ENCODE measurements at regions not wholly inside any gene's neighbourhood (a gene's known extent, or its start where the extent isn't known, plus 50 kb on each side); places are given as distances from the start of the nearest gene placed in this dataset.

DNA sequence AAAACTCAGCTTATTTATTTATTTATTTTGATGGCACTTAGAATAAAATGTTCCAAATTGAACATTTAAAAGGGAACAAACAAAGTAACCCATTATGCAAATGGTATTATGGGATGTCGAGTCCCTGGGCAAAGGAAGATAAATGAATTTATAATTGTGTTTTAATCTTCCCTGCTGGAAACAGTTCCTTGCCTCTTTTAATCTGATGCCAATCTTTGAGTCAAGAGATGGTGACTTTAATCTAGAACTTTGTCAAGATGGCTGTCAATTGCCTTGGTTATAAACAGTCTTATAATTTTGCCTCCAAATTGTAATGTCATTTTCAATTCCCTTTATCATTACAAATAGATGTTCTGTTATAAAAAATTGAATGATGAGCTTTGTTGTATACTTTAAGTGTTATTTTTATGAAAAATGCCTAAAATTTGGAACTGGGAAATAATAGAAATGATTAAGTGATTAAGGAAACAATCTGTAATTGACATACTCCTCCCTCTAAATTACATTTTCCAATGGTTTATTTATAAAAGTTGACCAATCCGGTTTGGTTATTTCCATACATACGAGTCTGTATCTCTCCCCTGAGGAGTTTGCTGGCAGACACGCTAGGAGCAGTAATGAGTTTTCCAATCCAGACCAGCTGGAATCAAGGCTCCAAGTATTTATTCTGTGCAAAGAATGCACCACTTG is 134.9 kb upstream of the FRMD6 start (continued):
- TF ChIP-seq, protein P1, sequence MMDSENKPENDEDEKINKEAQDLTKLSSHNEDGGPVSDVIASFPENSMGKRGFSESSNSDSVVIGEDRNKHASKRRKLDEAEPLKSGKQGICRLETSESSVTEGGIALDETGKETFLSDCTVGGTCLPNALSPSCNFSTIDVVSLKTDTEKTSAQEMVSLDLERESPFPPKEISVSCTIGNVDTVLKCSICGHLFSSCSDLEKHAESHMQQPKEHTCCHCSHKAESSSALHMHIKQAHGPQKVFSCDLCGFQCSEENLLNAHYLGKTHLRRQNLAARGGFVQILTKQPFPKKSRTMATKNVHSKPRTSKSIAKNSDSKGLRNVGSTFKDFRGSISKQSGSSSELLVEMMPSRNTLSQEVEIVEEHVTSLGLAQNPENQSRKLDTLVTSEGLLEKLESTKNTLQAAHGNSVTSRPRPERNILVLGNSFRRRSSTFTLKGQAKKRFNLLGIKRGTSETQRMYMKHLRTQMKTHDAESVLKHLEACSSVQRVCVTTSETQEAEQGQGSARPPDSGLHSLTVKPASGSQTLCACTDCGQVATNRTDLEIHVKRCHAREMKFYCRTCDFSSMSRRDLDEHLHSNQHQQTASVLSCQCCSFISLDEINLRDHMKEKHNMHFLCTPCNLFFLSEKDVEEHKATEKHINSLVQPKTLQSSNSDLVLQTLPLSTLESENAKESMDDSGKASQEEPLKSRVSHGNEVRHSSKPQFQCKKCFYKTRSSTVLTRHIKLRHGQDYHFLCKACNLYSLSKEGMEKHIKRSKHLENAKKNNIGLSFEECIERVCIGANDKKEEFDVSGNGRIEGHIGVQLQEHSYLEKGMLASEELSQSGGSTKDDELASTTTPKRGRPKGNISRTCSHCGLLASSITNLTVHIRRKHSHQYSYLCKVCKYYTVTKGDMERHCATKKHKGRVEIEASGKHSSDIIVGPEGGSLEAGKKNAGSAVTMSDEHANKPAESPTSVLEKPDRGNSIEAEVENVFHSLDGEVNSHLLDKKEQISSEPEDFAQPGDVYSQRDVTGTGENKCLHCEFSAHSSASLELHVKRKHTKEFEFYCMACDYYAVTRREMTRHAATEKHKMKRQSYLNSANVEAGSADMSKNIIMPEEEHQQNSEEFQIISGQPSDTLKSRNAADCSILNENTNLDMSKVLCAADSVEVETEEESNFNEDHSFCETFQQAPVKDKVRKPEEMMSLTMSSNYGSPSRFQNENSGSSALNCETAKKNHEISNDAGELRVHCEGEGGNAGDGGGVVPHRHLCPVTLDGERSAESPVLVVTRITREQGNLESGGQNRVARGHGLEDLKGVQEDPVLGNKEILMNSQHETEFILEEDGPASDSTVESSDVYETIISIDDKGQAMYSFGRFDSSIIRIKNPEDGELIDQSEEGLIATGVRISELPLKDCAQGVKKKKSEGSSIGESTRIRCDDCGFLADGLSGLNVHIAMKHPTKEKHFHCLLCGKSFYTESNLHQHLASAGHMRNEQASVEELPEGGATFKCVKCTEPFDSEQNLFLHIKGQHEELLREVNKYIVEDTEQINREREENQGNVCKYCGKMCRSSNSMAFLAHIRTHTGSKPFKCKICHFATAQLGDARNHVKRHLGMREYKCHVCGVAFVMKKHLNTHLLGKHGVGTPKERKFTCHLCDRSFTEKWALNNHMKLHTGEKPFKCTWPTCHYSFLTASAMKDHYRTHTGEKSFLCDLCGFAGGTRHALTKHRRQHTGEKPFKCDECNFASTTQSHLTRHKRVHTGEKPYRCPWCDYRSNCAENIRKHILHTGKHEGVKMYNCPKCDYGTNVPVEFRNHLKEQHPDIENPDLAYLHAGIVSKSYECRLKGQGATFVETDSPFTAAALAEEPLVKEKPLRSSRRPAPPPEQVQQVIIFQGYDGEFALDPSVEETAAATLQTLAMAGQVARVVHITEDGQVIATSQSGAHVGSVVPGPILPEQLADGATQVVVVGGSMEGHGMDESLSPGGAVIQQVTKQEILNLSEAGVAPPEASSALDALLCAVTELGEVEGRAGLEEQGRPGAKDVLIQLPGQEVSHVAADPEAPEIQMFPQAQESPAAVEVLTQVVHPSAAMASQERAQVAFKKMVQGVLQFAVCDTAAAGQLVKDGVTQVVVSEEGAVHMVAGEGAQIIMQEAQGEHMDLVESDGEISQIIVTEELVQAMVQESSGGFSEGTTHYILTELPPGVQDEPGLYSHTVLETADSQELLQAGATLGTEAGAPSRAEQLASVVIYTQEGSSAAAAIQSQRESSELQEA (CRISPR knock-in tag; IDR thresholded peaks at IDR 0.05; ENCODE audit: not compliant biosample characterization): no peak
- no peak for TF ChIP-seq CEBPG (CRISPR knock-in tag; IDR thresholded peaks at IDR 0.05)
- TF ChIP-seq, protein P2, sequence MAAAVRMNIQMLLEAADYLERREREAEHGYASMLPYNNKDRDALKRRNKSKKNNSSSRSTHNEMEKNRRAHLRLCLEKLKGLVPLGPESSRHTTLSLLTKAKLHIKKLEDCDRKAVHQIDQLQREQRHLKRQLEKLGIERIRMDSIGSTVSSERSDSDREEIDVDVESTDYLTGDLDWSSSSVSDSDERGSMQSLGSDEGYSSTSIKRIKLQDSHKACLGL (CRISPR knock-in tag; IDR thresholded peaks at IDR 0.05): no peak

DNA sequence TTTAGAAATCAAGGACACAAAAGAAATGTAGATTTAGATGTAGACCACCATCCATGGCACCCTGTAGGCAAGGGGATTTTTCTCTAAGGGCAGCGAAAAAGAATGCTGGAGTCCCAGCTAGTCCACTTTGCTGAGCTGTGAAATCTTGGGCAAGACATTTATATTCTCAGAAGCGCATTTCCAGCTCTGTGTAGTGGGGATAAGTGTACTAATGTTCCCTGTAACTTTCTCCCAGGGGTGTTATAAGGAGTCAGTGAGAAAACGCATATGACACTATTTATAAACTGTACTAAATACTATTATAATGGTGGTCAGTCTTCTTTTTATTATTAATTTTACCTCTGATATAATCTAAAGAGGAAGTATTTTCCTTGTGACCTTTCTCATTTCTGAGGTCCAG is 133.4 kb upstream of the FRMD6 start:
- no peak overlapping the region for H3K4me2 ChIP-seq (ENCODE audit: low read depth, low read length)
- H3K79me2 ChIP-seq (ENCODE audit: insufficient read depth, low read length): no peaks in the 10 kb centered on the region
- no TSS peak for BruUV-seq (replicated peaks)
- no peaks in the 10 kb centered on the region for H4K20me1 ChIP-seq (ENCODE audit: insufficient read depth, low read length)
- ATAC-seq (no peak), DNase-seq (ENCODE audit: low spot score) (no peak), FAIRE-seq (no peak)
- no peak overlapping the region for H3K9ac ChIP-seq (ENCODE audit: insufficient read depth, low read depth, low read length)
- no peaks in the 10 kb centered on the region for H3K4me1 ChIP-seq (ENCODE audit: insufficient read depth, low read length)
- WGBS (ENCODE audit: low lambda C conversion rate): 2% methylated on average over 3 of the region's 3 CpGs
- H3K27ac ChIP-seq (ENCODE audit: extremely low read length, insufficient read depth, low read length): no peak overlapping the region
- no peaks in the 10 kb centered on the region for H3K27me3 ChIP-seq (ENCODE audit: control insufficient read depth in 1 of 2, insufficient read depth in 2 of 2, low read length in 2 of 2)
- in situ Hi-C loops (cut with HindIII; ENCODE audit: extremely low pct_ligation_motif_present, low pct_unique_long_range_greater_than_20kb): no loop called here
- POLR2A ChIA-PET: no interaction called here
- no peaks in the 10 kb centered on the region for H3K9me3 ChIP-seq (ENCODE audit: low read length)
- H3K4me3 ChIP-seq (replicated peaks in 1 of 3; ENCODE audit: insufficient read depth in 1 of 3, low read depth in 2 of 3, low read length in 3 of 3): no peak overlapping the region
- no peaks in the 10 kb centered on the region; a peak in 1 of 5 replicates for H3K36me3 ChIP-seq (replicated peaks in 1 of 2; ENCODE audit: control insufficient read depth in 1 of 2, insufficient read depth in 2 of 2, low read length in 2 of 2)
- CTCF ChIA-PET (ENCODE audit: low intra/inter-chr PET ratio, low total read pairs): no interaction called here
- H2AFZ ChIP-seq (ENCODE audit: low read length): no peak overlapping the region
- intact Hi-C loops (cut with micrococcal nuclease; ENCODE audit: unreplicated experiment): no loop called here
- TF ChIP-seq ZBTB42 (CRISPR knock-in tag; IDR thresholded peaks at IDR 0.05): no peak
- TF ChIP-seq, protein P3, sequence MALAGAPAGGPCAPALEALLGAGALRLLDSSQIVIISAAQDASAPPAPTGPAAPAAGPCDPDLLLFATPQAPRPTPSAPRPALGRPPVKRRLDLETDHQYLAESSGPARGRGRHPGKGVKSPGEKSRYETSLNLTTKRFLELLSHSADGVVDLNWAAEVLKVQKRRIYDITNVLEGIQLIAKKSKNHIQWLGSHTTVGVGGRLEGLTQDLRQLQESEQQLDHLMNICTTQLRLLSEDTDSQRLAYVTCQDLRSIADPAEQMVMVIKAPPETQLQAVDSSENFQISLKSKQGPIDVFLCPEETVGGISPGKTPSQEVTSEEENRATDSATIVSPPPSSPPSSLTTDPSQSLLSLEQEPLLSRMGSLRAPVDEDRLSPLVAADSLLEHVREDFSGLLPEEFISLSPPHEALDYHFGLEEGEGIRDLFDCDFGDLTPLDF (CRISPR knock-in tag; IDR thresholded peaks at IDR 0.05): no peak
- no peak for TF ChIP-seq MED1 (CRISPR knock-in tag; IDR thresholded peaks at IDR 0.05)
- TF ChIP-seq ZNF496 (CRISPR knock-in tag; IDR thresholded peaks at IDR 0.05; ENCODE audit: insufficient replicate concordance): no peak
- TF ChIP-seq, protein P4, sequence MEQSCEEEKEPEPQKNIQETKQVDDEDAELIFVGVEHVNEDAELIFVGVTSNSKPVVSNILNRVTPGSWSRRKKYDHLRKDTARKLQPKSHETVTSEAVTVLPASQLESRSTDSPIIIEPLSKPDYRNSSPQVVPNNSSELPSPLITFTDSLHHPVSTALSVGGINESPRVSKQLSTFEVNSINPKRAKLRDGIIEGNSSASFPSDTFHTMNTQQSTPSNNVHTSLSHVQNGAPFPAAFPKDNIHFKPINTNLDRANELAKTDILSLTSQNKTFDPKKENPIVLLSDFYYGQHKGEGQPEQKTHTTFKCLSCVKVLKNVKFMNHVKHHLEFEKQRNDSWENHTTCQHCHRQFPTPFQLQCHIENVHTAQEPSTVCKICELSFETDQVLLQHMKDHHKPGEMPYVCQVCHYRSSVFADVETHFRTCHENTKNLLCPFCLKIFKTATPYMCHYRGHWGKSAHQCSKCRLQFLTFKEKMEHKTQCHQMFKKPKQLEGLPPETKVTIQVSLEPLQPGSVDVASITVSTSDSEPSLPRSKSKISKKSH (CRISPR knock-in tag; IDR thresholded peaks at IDR 0.05; ENCODE audit: borderline replicate concordance): no peak
- TF ChIP-seq NFRKB (IDR thresholded peaks at IDR 0.05): no peak
- TF ChIP-seq ZFAT (CRISPR knock-in tag; conservative IDR thresholded peaks at IDR 0.05): no peak

Measured in HepG2 (cell line).